Dermis microvascular lymphatic vessel endothelial cell (primary cell): ENCODE measurements at regions not wholly inside any gene's neighbourhood (a gene's known extent, or its start where the extent isn't known, plus 50 kb on each side); places are given as distances from the start of the nearest gene placed in this dataset.
A peak's percentile ranks its signal among the peaks of the same experiment; 100 is the strongest.
"Not testable (repeated sequence)": the region's sequence is repeated elsewhere in the genome, so short reads cannot be mapped to it uniquely, and the experiment has no call there.

Source experiments
- DNase-seq, 2 donors: peaks; one replicate each; pipeline versions ENCODE4 v3.0.0 to v3.0.0-alpha.2; 2010; ENCODE audit warnings: low read depth in 2 of 2

- no peak for DNase-seq
Observed at GRCh38 chr5:42950116-42950455, 90.0 kb downstream of the ANXA2R start.

DNA sequence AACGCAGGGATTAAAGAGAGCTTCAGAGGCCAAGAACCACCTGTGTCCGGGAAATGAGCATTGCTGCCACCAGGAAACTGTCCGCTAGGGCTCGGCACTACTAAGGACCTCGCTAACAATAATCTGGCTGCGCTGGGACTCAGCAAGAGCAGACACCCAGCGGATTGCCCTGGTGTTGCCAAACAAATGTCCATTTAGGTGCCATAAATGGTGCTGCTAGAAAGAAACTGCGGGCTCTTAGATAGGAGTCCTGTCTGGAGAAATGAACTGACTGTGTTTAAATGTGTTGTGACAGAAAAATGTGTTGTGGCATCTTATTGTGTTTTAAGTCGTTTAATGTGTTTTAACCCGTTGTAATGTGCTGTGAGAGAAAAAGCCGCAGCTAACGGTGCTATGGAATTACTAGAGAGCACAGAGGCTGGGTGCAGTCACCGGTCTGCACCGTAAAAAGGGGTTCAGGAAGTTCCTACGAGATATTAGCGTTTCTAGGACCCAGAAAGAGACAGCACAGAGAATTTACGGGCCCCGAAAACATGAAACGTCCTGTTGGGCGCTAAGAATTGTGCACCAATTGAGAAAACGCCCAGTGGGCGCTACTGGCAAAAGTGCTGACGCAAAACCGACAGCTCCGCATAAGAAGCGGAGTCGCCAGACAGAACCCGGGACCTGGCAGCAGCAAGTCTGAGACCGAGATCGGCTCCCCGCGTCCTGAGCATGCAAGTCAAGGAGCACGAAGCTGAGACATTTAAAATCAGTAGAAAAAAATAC lies 90.6 kb downstream of the ANXA2R start:
- peak; percentile 95 to 98 for DNase-seq

DNA sequence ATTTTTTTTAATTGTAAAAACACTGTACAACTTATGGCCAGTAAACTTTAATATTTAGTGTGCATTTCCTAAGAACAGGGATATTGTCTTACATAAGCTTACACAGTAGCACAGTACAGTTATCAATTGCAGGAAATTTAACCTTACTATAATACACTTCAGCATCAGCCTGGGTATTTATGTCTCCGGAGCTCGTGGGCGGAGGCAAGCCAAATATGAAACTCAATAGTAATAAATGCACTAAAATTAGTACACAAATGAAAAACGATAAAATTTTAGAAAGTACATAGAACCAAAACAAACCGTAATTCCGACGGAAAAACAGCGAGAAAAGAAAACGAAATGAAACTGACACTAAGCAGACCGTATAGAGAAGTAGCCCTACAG lies 91.2 kb downstream of the ANXA2R start:
- no peak for DNase-seq

GRCh38 chr5:42944989-42945388 lies 95.1 kb downstream of the ANXA2R start:
- peak in 1 of 2 donors; percentile 94 for DNase-seq

GRCh38 chr5:42943931-42944631 lies 96.0 kb downstream of the ANXA2R start:
- no peak for DNase-seq

DNA sequence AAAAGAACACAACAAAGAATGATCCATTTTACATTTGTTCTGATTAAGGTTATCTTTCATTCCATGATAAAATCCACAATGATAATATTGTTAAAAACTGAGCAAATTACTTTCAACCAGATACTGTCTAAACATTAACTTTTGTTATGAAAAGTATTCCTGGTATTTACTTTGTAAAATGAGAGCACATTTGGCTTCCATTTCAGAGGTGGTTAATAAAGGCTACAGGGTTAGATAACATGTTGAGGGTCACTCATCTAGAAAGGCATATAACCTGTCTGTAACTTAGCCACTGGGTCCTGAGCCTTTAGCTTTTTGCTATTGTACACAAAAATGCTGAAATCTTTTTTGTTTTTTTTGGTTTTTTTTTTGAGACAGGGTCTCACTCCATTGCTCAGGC lies 99.3 kb downstream of the ANXA2R start:
- no peak for DNase-seq

DNA sequence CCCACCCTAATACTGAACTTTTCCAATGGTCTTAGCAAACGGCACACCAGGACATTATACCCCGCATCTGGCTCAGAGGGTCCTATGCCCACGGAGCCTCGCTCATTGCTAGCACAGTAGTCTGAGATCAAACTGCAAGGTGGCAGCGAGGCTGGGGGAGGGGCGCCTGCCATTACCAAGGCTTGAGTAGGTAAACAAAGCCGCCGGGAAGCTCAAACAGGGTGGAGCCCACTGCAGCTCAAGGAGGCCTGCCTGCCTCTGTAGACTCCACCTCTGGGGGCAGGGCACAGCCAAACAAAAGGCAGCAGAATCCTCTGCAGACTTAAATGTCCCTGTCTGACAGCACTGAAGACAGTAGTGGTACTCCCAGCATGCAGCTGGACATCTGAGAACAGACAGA lies 108.1 kb downstream of the ANXA2R start:
- DNase-seq: not testable (repeated sequence)

GRCh38 chr5:42931451-42931850 lies 108.7 kb downstream of the ANXA2R start:
- not testable (repeated sequence) for DNase-seq

DNA sequence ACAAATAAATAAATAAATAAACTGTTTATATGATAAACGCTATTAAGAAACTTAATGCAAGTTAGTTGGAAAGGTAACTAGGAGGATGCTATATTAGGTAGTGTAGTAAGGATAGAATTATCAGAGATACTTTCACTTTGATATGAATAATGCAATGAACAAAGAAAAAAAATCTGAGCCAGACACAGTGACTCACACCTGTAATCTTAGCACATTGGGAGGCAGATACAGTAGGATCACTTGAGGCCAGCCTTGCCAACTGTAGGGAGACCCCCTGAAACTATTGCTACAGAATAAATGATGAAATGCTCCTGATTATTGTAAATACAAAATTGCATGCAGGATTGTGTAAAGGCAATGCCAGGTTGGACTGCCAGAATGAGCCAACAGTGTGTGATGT lies 109.2 kb downstream of the ANXA2R start:
- no peak for DNase-seq

DNA sequence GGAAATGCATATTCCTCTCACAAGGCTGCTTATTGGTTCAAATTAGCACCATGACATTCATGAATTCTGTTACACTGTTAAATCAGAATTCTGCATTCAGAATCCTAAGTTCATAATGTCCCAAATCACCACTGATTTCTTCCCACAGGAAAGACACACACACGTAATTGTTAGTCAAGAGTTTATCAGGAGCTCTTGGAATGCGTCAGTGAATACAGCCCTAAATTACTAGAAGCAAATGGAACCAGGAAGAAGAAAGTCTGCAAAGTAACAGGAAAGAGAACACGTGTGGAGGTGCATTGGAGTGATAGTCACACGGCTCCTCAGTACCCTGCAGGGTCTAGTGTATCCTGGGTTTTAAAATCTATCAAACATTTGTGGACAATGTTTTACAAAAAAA lies 110.2 kb downstream of the ANXA2R start:
- no peak for DNase-seq

GRCh38 chr5:42927730-42928129 lies 112.4 kb downstream of the ANXA2R start:
- DNase-seq: no peak

DNA sequence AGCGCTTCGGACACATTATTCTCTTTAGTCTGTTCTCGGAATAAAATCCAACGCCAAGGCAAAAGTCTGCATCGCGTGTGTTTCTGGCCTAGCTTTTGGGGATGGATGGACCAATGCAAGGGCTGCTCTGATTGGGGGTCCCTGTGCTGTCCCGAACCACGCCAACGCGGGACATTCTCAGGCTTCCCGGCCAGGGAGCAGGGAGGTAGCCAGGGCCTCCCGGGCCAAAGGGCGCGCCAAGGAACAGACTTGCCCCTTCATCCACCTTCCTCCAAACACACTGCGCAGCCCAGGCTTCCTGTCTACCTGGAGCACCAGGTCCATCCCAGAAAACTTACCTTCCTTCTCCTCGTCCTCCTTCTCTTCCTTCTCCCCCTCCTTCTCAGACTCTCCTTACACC lies 113.0 kb upstream of the SELENOP start:
- DNase-seq: no peak

- no peak for DNase-seq
Observed at GRCh38 chr5:42924226-42924625, 112.5 kb upstream of the SELENOP start.

DNA sequence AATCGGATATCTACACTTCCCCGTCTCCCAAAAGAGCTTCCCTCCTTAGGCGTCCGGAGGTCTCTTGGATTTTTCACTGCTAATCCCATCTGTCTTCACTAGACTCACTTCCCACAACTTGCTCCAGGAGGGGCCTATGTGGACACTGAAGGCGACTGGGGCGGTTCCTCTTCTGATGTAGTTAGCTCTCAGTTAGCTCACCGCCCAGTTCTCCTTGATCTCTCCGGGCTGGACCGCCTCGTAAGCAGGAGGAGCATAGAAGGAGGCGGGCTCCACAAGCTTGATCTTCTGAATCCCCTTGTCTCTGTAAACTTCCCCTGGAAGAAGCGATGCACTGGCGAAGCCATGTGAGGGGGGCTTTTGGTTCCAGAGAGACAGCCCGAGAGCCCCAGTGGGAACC lies 112.0 kb upstream of the SELENOP start:
- no peak for DNase-seq

GRCh38 chr5:42919600-42919999 lies 107.9 kb upstream of the SELENOP start:
- no peak for DNase-seq

DNA sequence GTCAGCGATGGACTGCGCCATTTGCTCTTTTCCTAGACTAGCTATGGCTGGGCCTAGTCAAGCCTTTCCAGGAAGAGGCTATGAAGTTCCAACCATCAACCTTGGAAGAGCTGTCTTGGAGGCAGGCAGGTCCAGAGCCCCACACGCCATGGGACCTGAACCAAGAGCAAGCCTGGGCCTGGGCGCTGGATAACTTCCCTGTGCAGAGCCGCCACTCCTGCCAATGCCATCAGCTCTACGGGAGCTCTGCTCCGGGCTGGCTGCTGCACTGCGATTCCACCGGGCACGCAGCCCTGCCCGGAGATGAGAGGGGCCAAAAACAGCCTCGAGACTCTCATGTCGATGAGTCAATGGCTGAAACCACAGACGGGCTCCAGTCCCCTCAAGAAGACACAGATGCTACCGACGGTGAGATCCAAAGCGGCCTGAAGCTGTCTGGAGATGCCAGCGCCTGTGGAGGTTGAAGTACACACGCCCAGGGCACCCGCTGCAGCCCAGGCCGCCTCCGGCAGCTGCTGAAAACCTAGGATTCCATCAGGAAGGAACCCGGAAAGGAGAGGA lies 103.7 kb upstream of the SELENOP start:
- DNase-seq: no peak

DNA sequence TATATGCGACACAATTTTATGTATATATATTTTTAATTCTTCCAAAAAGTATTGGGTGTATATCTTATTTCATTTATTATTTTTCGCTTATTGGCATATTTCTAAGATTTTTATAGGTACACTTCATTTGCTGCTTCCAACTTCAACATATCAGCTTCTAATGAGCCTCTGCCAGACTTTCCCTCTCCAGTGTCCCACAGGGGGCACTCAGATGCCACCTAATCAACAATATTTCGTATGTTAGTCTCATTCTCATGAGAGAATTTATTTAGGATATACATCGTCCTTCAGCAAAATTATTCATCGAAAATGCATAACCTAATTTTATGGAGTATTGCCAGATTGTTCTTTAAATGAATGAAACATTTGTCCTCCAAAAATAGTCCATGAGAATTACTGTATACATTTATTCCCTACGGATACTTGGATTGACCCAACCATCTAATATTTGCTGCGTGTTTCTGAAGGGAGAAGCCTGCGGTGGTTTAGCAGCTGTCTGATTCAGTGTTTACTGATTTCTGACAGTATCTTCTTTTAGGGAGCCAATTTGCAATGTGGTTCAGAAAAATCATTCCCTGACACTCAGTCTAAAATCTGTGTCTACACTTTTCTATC lies 100.6 kb upstream of the SELENOP start:
- peak; percentile 63 to 78 for DNase-seq

- peak; percentile 80 to 90 for DNase-seq
Observed at GRCh38 chr5:42908509-42909488, 97.1 kb upstream of the SELENOP start.

DNA sequence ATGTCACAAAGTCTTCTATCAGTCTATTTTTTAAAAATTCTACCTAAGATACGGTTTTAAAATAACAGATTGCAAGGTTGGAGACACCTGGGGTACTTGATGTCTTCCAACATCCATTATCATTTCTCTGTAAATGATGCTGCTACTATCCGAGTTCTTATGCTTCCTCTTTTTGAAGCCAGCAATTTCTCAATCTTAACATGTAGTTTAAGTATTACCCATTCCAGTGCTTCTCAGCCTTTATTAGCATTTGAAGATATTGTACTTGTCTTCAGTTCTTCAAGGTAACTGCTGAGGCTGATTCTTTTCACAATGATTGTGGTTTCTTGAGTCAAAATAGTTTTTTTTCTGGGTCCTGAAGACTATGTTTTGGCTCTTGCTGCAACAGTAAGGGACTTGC lies 96.4 kb upstream of the SELENOP start:
- DNase-seq: no peak

DNA sequence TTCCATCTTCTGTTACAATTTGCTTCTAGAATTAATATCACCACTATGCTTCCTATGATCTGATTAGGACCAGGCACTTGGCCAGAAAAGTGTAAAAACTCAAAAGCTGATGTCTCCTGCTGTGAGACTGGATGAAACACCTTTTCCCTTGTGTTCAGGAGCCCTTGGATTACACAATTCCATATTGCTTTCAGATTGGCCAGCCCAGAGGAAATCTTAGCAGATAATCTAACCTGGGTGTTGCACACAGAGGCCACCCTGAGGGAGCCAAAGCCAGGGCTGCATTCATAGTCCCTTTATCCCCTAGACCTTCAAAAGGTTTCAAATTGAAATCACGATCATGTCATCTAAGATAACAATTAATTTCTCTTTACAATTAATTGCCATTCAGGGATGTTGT lies 94.1 kb upstream of the SELENOP start:
- no peak for DNase-seq

GRCh38 chr5:42900734-42901133 lies 89.0 kb upstream of the SELENOP start:
- DNase-seq: no peak
